ENCODE measurements at regions not wholly inside any gene's neighbourhood (a gene's known extent, or its start where the extent isn't known, plus 50 kb on each side); places are given as distances from the start of the nearest gene placed in this dataset.

DNA sequence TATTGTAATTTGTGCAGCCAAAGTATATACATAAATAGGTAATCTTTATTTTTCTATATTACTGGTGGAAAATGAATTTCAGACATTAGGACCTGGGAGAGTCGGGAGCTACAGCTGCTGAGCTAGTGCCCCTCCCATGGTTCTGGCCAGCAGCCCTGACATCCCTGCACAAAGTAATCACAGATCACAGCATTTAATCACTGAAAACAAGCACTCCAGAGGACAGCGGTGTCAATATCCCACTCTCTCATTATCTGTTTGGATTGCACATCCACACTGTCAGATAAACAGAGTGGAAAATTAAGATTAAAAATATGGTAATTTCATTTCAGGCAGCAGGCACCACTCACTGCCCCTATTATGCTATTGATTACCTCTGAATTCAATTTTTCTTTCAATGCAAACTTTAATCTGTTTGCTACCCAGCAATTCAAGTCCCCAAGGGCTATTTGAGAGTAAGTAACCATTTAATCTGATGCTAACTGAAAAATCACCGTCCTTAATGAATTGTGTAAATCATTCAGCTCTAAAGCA, 254.1 kb upstream of the SOX21 start:
- peaks cover 23% of the 10 kb centered on the region for H3K27me3 ChIP-seq (ENCODE audit: control insufficient read depth, insufficient read depth, low read length)
- intact Hi-C loops (cut with micrococcal nuclease) = no loop called here
- TF ChIP-seq CTCF (IDR thresholded peaks at IDR 0.05) = no peak

GRCh38 chr13:94959626-94960025, 247.3 kb upstream of the SOX21 start:
- Histone ChIP-seq H3K4me3 (ENCODE audit: low read length) (no peak overlapping the region), H3K9me3 (ENCODE audit: control insufficient read depth, insufficient read depth, low read length) (no peaks in the 10 kb centered on the region), H3K27ac (ENCODE audit: low read length) (no peak overlapping the region), H3K36me3 (ENCODE audit: control insufficient read depth, insufficient read depth, low read length) (no peaks in the 10 kb centered on the region), H3K27me3 (ENCODE audit: control insufficient read depth, insufficient read depth, low read length) (no peaks in the 10 kb centered on the region), H3K4me1 (ENCODE audit: control insufficient read depth, insufficient read depth, low read length) (no peaks in the 10 kb centered on the region)
- no peaks in the 10 kb centered on the region for H3K36me3 Mint-ChIP-seq
- no peak for ATAC-seq
- peaks cover 0 to 8% of the 10 kb centered on the region in 2 donors for H3K27me3 Mint-ChIP-seq (ENCODE audit: low read depth in 2 of 2)
- 93% methylated on average over 4 of the region's 4 CpGs for whole genome bisulfite sequencing (ENCODE audit: insufficient coverage)
- H3K4me3 Mint-ChIP-seq = no peak overlapping the region
- DNase-seq = no peak
- no peaks in the 10 kb centered on the region for H3K4me1 Mint-ChIP-seq
- no peak overlapping the region for H3K27ac Mint-ChIP-seq
- intact Hi-C loops (cut with micrococcal nuclease) = no loop called here
- no peaks in the 10 kb centered on the region for H3K9me3 Mint-ChIP-seq
- no peak for TF ChIP-seq CTCF (IDR thresholded peaks at IDR 0.05)

More for the DNA sequence above, 254.1 kb upstream of the SOX21 start:
- no peaks in the 10 kb centered on the region for H3K36me3 ChIP-seq (ENCODE audit: control insufficient read depth, insufficient read depth, low read length)
- Mint-ChIP-seq H3K27me3 (ENCODE audit: low read depth in 2 of 2) (peaks cover 28 to 59% of the 10 kb centered on the region in 2 donors), H3K36me3 (no peaks in the 10 kb centered on the region), H3K4me3 (no peak overlapping the region), H3K9me3 (no peaks in the 10 kb centered on the region), H3K4me1 (no peaks in the 10 kb centered on the region), H3K27ac (no peak overlapping the region)
- H3K27ac ChIP-seq (ENCODE audit: low read length) = no peak overlapping the region
- DNase-seq (no peak), ATAC-seq (no peak)
- H3K4me1 ChIP-seq (ENCODE audit: control insufficient read depth, insufficient read depth, low read length) = no peaks in the 10 kb centered on the region
- WGBS (ENCODE audit: insufficient coverage) = 35% methylated on average over 3 of the region's 3 CpGs
- H3K9me3 ChIP-seq (ENCODE audit: control insufficient read depth, insufficient read depth, low read length) = no peaks in the 10 kb centered on the region
- no peak overlapping the region for H3K4me3 ChIP-seq (ENCODE audit: low read length)

DNA sequence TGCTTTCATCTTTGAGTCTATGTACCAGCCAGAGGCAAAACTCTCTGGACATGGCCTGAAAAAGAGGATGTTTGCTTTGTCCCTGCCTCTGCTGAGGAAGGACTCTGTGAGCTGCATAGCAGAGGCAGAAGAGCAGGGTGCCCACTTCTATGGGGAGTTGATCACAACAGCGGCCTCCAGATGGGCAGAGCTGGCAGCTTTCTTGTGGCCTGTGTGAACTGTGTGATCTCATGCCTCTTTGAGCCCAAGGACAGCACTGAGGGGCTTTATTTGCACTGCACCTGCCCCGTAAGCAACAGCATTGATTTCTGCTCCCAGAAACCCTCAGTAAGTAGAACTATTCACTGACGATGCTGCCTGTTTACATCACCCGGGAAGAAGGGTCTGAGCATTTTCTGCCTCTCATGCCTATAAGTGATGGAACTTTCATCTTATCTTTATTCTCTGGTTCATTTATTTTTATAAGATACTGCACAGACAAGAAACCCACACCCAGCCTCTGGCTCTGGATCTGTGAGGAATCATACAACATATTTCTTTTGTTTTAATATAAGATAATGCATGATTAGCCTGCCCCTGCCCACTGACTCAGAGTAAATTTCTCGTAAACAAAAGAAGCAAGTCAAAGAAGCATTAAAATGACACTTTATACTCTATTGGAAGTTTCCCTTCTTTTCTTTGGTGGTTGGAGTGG, 244.2 kb upstream of the SOX21 start:
- intact Hi-C loops (cut with micrococcal nuclease) = no loop called here
- no peaks in the 10 kb centered on the region for H3K9me3 ChIP-seq (ENCODE audit: control insufficient read depth, insufficient read depth, low read length)
- H3K9me3 Mint-ChIP-seq = peaks cover under 1 to 7% of the 10 kb centered on the region in 2 donors
- WGBS (ENCODE audit: insufficient coverage) = 87% methylated on average over 4 of the region's 5 CpGs
- H3K27ac Mint-ChIP-seq = no peak overlapping the region
- H3K27me3 Mint-ChIP-seq (ENCODE audit: low read depth in 2 of 2) = peaks cover 0 to 1% of the 10 kb centered on the region in 2 donors
- no peak for ATAC-seq
- H3K27me3 ChIP-seq (ENCODE audit: control insufficient read depth, insufficient read depth, low read length) = no peaks in the 10 kb centered on the region
- no peak overlapping the region for H3K4me3 ChIP-seq (ENCODE audit: low read length)
- H3K27ac ChIP-seq (ENCODE audit: low read length) = no peak overlapping the region
- no peak overlapping the region for H3K4me3 Mint-ChIP-seq
- DNase-seq = no peak
- H3K36me3 ChIP-seq (ENCODE audit: control insufficient read depth, insufficient read depth, low read length) = no peaks in the 10 kb centered on the region
- H3K4me1 ChIP-seq (ENCODE audit: control insufficient read depth, insufficient read depth, low read length) = no peaks in the 10 kb centered on the region
- TF ChIP-seq CTCF (IDR thresholded peaks at IDR 0.05) = no peak
- H3K4me1 Mint-ChIP-seq = no peaks in the 10 kb centered on the region
- H3K36me3 Mint-ChIP-seq = no peaks in the 10 kb centered on the region

GRCh38 chr13:94952787-94953186, 240.4 kb upstream of the SOX21 start:
- Mint-ChIP-seq H3K4me3 (no peak overlapping the region), H3K36me3 (no peaks in the 10 kb centered on the region), H3K27me3 (ENCODE audit: low read depth in 2 of 2) (peaks cover 0 to 3% of the 10 kb centered on the region in 2 donors), H3K9me3 (peaks cover 3 to 11% of the 10 kb centered on the region in 2 donors), H3K4me1 (no peaks in the 10 kb centered on the region), H3K27ac (no peak overlapping the region)
- intact Hi-C loops (cut with micrococcal nuclease) = no loop called here
- no peaks in the 10 kb centered on the region for H3K4me1 ChIP-seq (ENCODE audit: control insufficient read depth, insufficient read depth, low read length)
- no peak for DNase-seq
- H3K27ac ChIP-seq (ENCODE audit: low read length) = no peak overlapping the region
- H3K27me3 ChIP-seq (ENCODE audit: control insufficient read depth, insufficient read depth, low read length) = no peaks in the 10 kb centered on the region
- no peak for ATAC-seq
- no peaks in the 10 kb centered on the region for H3K9me3 ChIP-seq (ENCODE audit: control insufficient read depth, insufficient read depth, low read length)
- no peak for TF ChIP-seq CTCF (IDR thresholded peaks at IDR 0.05)
- H3K4me3 ChIP-seq (ENCODE audit: low read length) = no peak overlapping the region
- no peaks in the 10 kb centered on the region for H3K36me3 ChIP-seq (ENCODE audit: control insufficient read depth, insufficient read depth, low read length)

Data from natural killer cell (primary cell).